ENCODE measurements at regions not wholly inside any gene's neighbourhood (a gene's known extent, or its start where the extent isn't known, plus 50 kb on each side); places are given as distances from the start of the nearest gene placed in this dataset.

DNA sequence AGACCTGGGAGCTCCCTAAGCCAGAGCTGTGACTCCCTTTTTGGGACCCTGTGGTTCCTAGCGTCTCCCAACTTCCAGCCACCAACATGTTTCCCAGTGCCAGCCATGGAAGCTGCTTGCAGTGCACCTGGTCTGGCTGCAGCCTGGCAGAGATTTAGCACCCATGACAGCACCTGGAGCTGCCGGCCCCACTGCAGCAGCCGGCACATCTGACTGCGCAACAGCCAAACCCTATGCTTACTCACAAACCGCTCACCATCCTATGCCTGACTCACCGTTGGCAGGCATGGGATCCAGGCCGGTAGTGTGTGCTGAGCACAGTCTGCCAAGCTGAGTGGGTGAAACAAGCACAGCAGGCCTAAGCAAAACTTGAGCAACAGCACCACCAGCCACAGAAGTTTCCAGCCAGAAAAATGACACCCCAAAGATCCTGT is 435.9 kb upstream of the PRMT6 start:
- intact Hi-C loops (cut with DNase I; ENCODE audit: low total_unique reads), result no loop called here
- in situ Hi-C loops (cut with MboI; ENCODE audit: low sequenced_read_pairs in 4 of 4), result no loop called here
- no peaks in the 10 kb centered on the region for H3K4me1 ChIP-seq

DNA sequence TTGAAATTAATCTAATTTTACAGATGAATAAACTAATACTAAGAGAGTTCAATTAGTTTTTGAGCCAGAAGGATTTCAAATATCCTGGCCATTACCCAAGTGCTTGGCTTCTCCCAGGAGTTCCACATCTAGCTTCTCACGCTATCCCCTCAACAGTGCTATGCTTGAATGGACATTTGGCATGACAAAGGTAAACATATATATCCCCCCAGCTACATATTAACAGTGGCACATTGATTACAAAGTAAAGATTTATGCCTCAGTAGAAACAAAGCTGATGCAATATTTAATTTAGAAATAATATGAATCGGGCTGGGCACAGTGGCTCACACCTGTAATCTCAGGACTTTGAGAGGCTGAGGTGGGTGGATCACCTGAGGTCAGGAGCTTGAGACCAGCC is 434.6 kb upstream of the PRMT6 start:
- H3K36me3 ChIP-seq, result no peaks in the 10 kb centered on the region
- no peaks in the 10 kb centered on the region for H3K27me3 ChIP-seq
- no peak for DNase-seq
- intact Hi-C loops (cut with DNase I; ENCODE audit: low total_unique reads), result no loop called here
- TF ChIP-seq POLR2A (IDR thresholded peaks at IDR 0.05), result no peak
- TF ChIP-seq CTCF (IDR thresholded peaks at IDR 0.05 in 4 of 5, conservative IDR thresholded peaks at IDR 0.05 in 1 of 5), result no peak
- no peak overlapping the region for H3K4me3 ChIP-seq
- no peak for ATAC-seq
- no peaks in the 10 kb centered on the region for H3K4me1 ChIP-seq
- in situ Hi-C loops (cut with MboI; ENCODE audit: low sequenced_read_pairs in 4 of 4), result no loop called here
- H3K9me3 ChIP-seq, result no peaks in the 10 kb centered on the region
- no peak overlapping the region for H3K27ac ChIP-seq

More for the DNA sequence above, 435.9 kb upstream of the PRMT6 start:
- Histone ChIP-seq H3K27me3 (no peaks in the 10 kb centered on the region), H3K27ac (no peak overlapping the region), H3K36me3 (no peaks in the 10 kb centered on the region), H3K9me3 (no peaks in the 10 kb centered on the region), H3K4me3 (no peak overlapping the region)
- TF ChIP-seq POLR2A (IDR thresholded peaks at IDR 0.05), result no peak
- TF ChIP-seq CTCF (IDR thresholded peaks at IDR 0.05 in 4 of 5, conservative IDR thresholded peaks at IDR 0.05 in 1 of 5), result no peak
- no peak for DNase-seq
- ATAC-seq, result no peak

DNA sequence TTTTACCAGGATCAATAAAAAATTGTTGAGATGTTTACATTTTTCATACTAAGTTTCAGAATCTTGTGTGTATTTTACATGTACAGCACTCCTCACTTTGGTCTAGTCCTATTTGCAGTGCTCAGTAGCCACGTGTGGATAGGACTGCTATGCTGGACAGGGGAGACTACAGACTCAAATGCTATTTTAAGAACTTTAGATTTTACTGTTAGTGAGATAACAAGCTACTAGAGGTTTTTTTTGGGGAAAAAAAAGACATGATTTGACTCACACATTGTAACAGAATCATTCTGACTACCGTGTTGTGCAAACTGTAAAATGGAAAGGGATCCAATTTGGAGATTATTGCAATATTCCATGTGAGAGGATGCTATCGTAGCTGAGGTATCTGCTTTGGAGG is 418.9 kb upstream of the PRMT6 start:
- intact Hi-C loops (cut with DNase I; ENCODE audit: low total_unique reads), result no loop called here
- Histone ChIP-seq H3K4me1 (no peaks in the 10 kb centered on the region), H3K27ac (no peak overlapping the region), H3K27me3 (no peaks in the 10 kb centered on the region), H3K4me3 (no peak overlapping the region), H3K36me3 (no peaks in the 10 kb centered on the region), H3K9me3 (no peaks in the 10 kb centered on the region)
- no peak for TF ChIP-seq CTCF (IDR thresholded peaks at IDR 0.05 in 4 of 5, conservative IDR thresholded peaks at IDR 0.05 in 1 of 5)
- TF ChIP-seq POLR2A (IDR thresholded peaks at IDR 0.05), result no peak
- ATAC-seq (no peak), DNase-seq (no peak)
- in situ Hi-C loops (cut with MboI; ENCODE audit: low sequenced_read_pairs in 4 of 4), result no loop called here

- TF ChIP-seq CTCF (IDR thresholded peaks at IDR 0.05 in 4 of 5, conservative IDR thresholded peaks at IDR 0.05 in 1 of 5) (no peak), POLR2A (IDR thresholded peaks at IDR 0.05) (no peak)
- ATAC-seq (no peak), DNase-seq (no peak)
- in situ Hi-C loops (cut with MboI; ENCODE audit: low sequenced_read_pairs in 4 of 4) (no loop called here), intact Hi-C loops (cut with DNase I; ENCODE audit: low total_unique reads) (no loop called here)
- Histone ChIP-seq H3K4me1 (no peaks in the 10 kb centered on the region), H3K27ac (no peak overlapping the region), H3K36me3 (no peaks in the 10 kb centered on the region), H3K4me3 (no peak overlapping the region), H3K9me3 (no peaks in the 10 kb centered on the region), H3K27me3 (no peaks in the 10 kb centered on the region)
Observed at GRCh38 chr1:106646261-106646784, 410.2 kb upstream of the PRMT6 start.

- in situ Hi-C loops (cut with MboI; ENCODE audit: low sequenced_read_pairs in 4 of 4) (no loop called here), intact Hi-C loops (cut with DNase I; ENCODE audit: low total_unique reads) (no loop called here)
- H3K4me3 ChIP-seq, result no peak overlapping the region
- no peak overlapping the region for H3K27ac ChIP-seq
- TF ChIP-seq POLR2A (IDR thresholded peaks at IDR 0.05) (no peak), CTCF (IDR thresholded peaks at IDR 0.05 in 4 of 5, conservative IDR thresholded peaks at IDR 0.05 in 1 of 5) (no peak)
- H3K4me1 ChIP-seq, result no peaks in the 10 kb centered on the region
- H3K9me3 ChIP-seq, result no peaks in the 10 kb centered on the region
- H3K36me3 ChIP-seq, result no peaks in the 10 kb centered on the region
- DNase-seq (no peak), ATAC-seq (no peak)
- no peaks in the 10 kb centered on the region for H3K27me3 ChIP-seq
Observed at GRCh38 chr1:106646816-106647215, 409.7 kb upstream of the PRMT6 start.
